ENCODE measurements at regions not wholly inside any gene's neighbourhood (a gene's known extent, or its start where the extent isn't known, plus 50 kb on each side); places are given as distances from the start of the nearest gene placed in this dataset.

- H3K4me3 ChIP-seq (ENCODE audit: low read length), result no peak overlapping the region
- no peaks in the 10 kb centered on the region for H4K20me1 ChIP-seq (ENCODE audit: insufficient read depth)
- H3K27me3 ChIP-seq (ENCODE audit: insufficient read depth, low read depth, low read length), result no peaks in the 10 kb centered on the region
- H3K9me2 ChIP-seq (ENCODE audit: insufficient read depth, low read length), result no peaks in the 10 kb centered on the region
- no peak overlapping the region for H3K4me2 ChIP-seq (ENCODE audit: low read length)
- H3F3A ChIP-seq (ENCODE audit: insufficient read depth, low read length, poor library complexity, severe bottlenecking), result no peaks in the 10 kb centered on the region
- H3K27ac ChIP-seq (ENCODE audit: low read length), result no peak overlapping the region
- H3K36me3 ChIP-seq (ENCODE audit: insufficient read depth, low read length), result no peaks in the 10 kb centered on the region
- no peaks in the 10 kb centered on the region for H3K9me3 ChIP-seq (ENCODE audit: low read length)
- no peak overlapping the region for H2AFZ ChIP-seq (ENCODE audit: low read depth, low read length)
- H3K79me2 ChIP-seq (replicated peaks; ENCODE audit: insufficient read depth, low read length), result no peaks in the 10 kb centered on the region
- TF ChIP-seq TAF1 (IDR thresholded peaks at IDR 0.05; ENCODE audit: low read depth), result no peak
- H3K9ac ChIP-seq (ENCODE audit: low read length), result no peak overlapping the region
Measured at GRCh38 chr12:42769455-42769854, 179.9 kb upstream of the PRICKLE1 start.

GRCh38 chr12:42767998-42768397 lies 178.5 kb upstream of the PRICKLE1 start:
- no peaks in the 10 kb centered on the region for H3F3A ChIP-seq (ENCODE audit: insufficient read depth, low read length, poor library complexity, severe bottlenecking)
- H3K27ac ChIP-seq (ENCODE audit: low read length), result no peak overlapping the region
- no peak overlapping the region for H2AFZ ChIP-seq (ENCODE audit: low read depth, low read length)
- TF ChIP-seq MXI1 (conservative IDR thresholded peaks at IDR 0.05; ENCODE audit: poor library complexity, severe bottlenecking), result no peak
- no peak for TF ChIP-seq POLR2AphosphoS5 (IDR thresholded peaks at IDR 0.05)
- no peak for TF ChIP-seq TAF1 (IDR thresholded peaks at IDR 0.05; ENCODE audit: low read depth)
- TF ChIP-seq CTCF (IDR thresholded peaks at IDR 0.05; ENCODE audit: poor library complexity, severe bottlenecking), result no peak
- no peak for TF ChIP-seq RAD21 (conservative IDR thresholded peaks at IDR 0.05)
- TF ChIP-seq SMC3 (conservative IDR thresholded peaks at IDR 0.05; ENCODE audit: poor library complexity), result no peak
- no peak for TF ChIP-seq EP300 (conservative IDR thresholded peaks at IDR 0.05; ENCODE audit: poor library complexity, severe bottlenecking)
- TF ChIP-seq REST (IDR thresholded peaks at IDR 0.05; ENCODE audit: borderline replicate concordance), result no peak
- no peak for TF ChIP-seq EZH2 (IDR thresholded peaks at IDR 0.05; ENCODE audit: borderline replicate concordance, insufficient read depth, low read length, poor library complexity, severe bottlenecking)
- H3K9me2 ChIP-seq (ENCODE audit: insufficient read depth, low read length), result no peaks in the 10 kb centered on the region
- H3K9ac ChIP-seq (ENCODE audit: low read length), result no peak overlapping the region
- H4K20me1 ChIP-seq (ENCODE audit: insufficient read depth), result no peaks in the 10 kb centered on the region
- H3K4me2 ChIP-seq (ENCODE audit: low read length), result no peak overlapping the region
- no peaks in the 10 kb centered on the region for H3K79me2 ChIP-seq (replicated peaks; ENCODE audit: insufficient read depth, low read length)
- H3K27me3 ChIP-seq (ENCODE audit: insufficient read depth, low read depth, low read length), result no peaks in the 10 kb centered on the region
- no peaks in the 10 kb centered on the region for H3K9me3 ChIP-seq (ENCODE audit: low read length)
- H3K4me3 ChIP-seq (ENCODE audit: low read length), result no peak overlapping the region
- no peaks in the 10 kb centered on the region for H3K36me3 ChIP-seq (ENCODE audit: insufficient read depth, low read length)
